ENCODE measurements at regions not wholly inside any gene's neighbourhood (a gene's known extent, or its start where the extent isn't known, plus 50 kb on each side); places are given as distances from the start of the nearest gene placed in this dataset.

GRCh38 chr2:156810094-156810493 lies 373.9 kb downstream of the GPD2 start:
- Histone ChIP-seq H3K27ac (no peak overlapping the region), H3K36me3 (ENCODE audit: low read depth, missing control alignments) (no peaks in the 10 kb centered on the region), H3K4me1 (no peaks in the 10 kb centered on the region), H3K27me3 (no peaks in the 10 kb centered on the region), H3K4me3 (no peak overlapping the region), H3K9me3 (no peaks in the 10 kb centered on the region)
- intact Hi-C loops (cut with DNase I; ENCODE audit: low total_unique reads): no loop called here
- WGBS, 2 donors: 91 to 100% methylated on average over 2 of the region's 2 CpGs
- TF ChIP-seq POLR2A (IDR thresholded peaks at IDR 0.05) (no peak), CTCF (IDR thresholded peaks at IDR 0.05) (no peak)
- no peak for DNase-seq

GRCh38 chr2:156812496-156812895 lies 376.3 kb downstream of the GPD2 start:
- no peaks in the 10 kb centered on the region for H3K4me1 ChIP-seq
- H3K4me3 ChIP-seq: no peak overlapping the region
- intact Hi-C loops (cut with DNase I; ENCODE audit: low total_unique reads): no loop called here
- no peak for DNase-seq
- no peaks in the 10 kb centered on the region for H3K27me3 ChIP-seq
- H3K27ac ChIP-seq: no peak overlapping the region
- H3K9me3 ChIP-seq: no peaks in the 10 kb centered on the region
- no peaks in the 10 kb centered on the region for H3K36me3 ChIP-seq (ENCODE audit: low read depth, missing control alignments)
- TF ChIP-seq CTCF (IDR thresholded peaks at IDR 0.05): no peak
- no peak for TF ChIP-seq POLR2A (IDR thresholded peaks at IDR 0.05)
- 70 to 71% methylated on average over 1 of the region's 1 CpG for WGBS, 2 donors

GRCh38 chr2:156817430-156817829 lies 381.3 kb downstream of the GPD2 start:
- WGBS, 2 donors: 73 to 83% methylated on average over 1 of the region's 1 CpG
- Histone ChIP-seq H3K9me3 (no peaks in the 10 kb centered on the region), H3K27me3 (no peaks in the 10 kb centered on the region), H3K4me3 (no peak overlapping the region), H3K27ac (no peak overlapping the region), H3K36me3 (ENCODE audit: low read depth, missing control alignments) (no peaks in the 10 kb centered on the region), H3K4me1 (no peaks in the 10 kb centered on the region)
- intact Hi-C loops (cut with DNase I; ENCODE audit: low total_unique reads): no loop called here
- no peak for TF ChIP-seq POLR2A (IDR thresholded peaks at IDR 0.05)
- TF ChIP-seq CTCF (IDR thresholded peaks at IDR 0.05): no peak
- DNase-seq: no peak

GRCh38 chr2:156818221-156818620 lies 382.0 kb downstream of the GPD2 start:
- intact Hi-C loops (cut with DNase I; ENCODE audit: low total_unique reads): no loop called here
- Histone ChIP-seq H3K27me3 (no peaks in the 10 kb centered on the region), H3K27ac (no peak overlapping the region), H3K4me1 (no peaks in the 10 kb centered on the region), H3K4me3 (no peak overlapping the region), H3K36me3 (ENCODE audit: low read depth, missing control alignments) (no peaks in the 10 kb centered on the region), H3K9me3 (no peaks in the 10 kb centered on the region)
- no peak for TF ChIP-seq CTCF (IDR thresholded peaks at IDR 0.05)
- TF ChIP-seq POLR2A (IDR thresholded peaks at IDR 0.05): no peak
- WGBS, 2 donors: 59 to 67% methylated on average over 6 of the region's 6 CpGs
- no peak for DNase-seq

- no peak overlapping the region for H3K27ac ChIP-seq
- H3K9me3 ChIP-seq: no peaks in the 10 kb centered on the region
- no peak for TF ChIP-seq CTCF (IDR thresholded peaks at IDR 0.05)
- no peak for TF ChIP-seq POLR2A (IDR thresholded peaks at IDR 0.05)
- no peak for DNase-seq
- no peaks in the 10 kb centered on the region for H3K36me3 ChIP-seq (ENCODE audit: low read depth, missing control alignments)
- H3K4me3 ChIP-seq: no peak overlapping the region
- no peaks in the 10 kb centered on the region for H3K4me1 ChIP-seq
- intact Hi-C loops (cut with DNase I; ENCODE audit: low total_unique reads): no loop called here
- 19 to 38% methylated on average over 3 of the region's 3 CpGs for WGBS, 2 donors
- no peaks in the 10 kb centered on the region for H3K27me3 ChIP-seq
These were observed 382.8 kb downstream of the GPD2 start for GRCh38 chr2:156818944-156819343.

All from testis (tissue), 2 donors.